ENCODE measurements at regions not wholly inside any gene's neighbourhood (a gene's known extent, or its start where the extent isn't known, plus 50 kb on each side); places are given as distances from the start of the nearest gene placed in this dataset.
"Not testable (repeated sequence)": the region's sequence is repeated elsewhere in the genome, so short reads cannot be mapped to it uniquely, and the experiment has no call there.

GRCh38 chr2:16727849-16728248, 62.2 kb upstream of the CYRIA start:
- not testable (repeated sequence) for DNase-seq (ENCODE audit: low read depth, low spot score)

GRCh38 chr2:16727256-16727655, 61.6 kb upstream of the CYRIA start:
- DNase-seq (ENCODE audit: low read depth, low spot score): no peak

DNA sequence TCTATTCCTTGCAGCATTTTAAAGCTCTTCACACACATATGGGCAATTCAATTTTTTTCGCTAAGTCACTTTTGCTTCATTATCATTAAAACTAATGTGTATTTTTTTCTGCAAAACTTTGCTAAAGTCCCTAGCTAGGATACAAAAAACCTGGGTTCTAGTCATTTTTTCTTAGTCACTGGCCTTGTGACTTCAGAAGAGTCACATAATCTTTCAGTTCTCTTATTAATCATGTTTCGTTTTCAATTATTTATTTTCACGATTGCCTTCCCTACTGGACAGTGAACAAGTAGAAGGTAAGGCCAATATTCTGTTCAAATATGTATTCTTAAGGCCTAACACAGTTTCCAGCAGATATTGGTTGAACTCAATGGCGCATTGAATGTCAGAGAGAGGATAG, 60.9 kb upstream of the CYRIA start:
- DNase-seq (ENCODE audit: low read depth, low spot score): no peak

DNA sequence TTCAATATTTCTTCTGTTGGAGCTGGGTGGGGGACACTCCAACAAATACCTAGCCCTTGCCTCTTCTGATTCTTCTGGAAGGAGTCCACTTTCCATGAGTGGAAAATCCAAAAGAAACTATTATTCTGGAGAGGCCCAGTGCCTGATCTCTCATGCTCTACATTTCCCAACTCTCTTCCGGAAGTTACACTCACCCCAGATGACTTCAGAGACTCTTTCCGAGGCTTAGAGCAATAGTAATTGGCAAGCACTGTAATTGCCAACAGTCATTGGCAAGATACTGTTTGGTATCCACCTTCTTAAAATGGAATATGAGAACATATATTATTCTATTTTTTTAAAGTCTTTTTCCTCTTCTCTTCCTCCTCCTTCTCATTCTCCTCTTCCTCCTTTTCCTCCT, 60.5 kb upstream of the CYRIA start:
- no peak for DNase-seq (ENCODE audit: low read depth, low spot score)

GRCh38 chr2:16725549-16725948, 59.9 kb upstream of the CYRIA start:
- no peak for DNase-seq (ENCODE audit: low read depth, low spot score)

DNA sequence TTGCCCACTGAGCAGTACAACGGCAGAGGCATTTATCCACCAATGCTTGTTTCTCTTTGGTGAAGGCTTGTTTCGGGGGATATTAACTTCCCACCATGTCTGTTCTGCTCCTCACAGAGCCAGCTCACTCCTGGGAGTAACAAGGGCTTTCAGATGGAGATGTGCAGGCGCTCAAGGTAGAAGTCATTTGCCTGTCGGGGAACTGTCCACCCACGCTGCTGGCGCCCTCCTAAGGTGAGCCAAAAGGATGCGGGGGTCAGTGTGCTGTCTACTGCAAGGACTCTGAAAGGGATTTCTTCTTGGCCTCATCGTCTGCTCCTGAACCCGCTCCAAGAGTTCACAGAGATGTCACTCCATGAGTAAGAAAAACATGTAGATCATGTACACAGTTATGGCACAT, 57.0 kb upstream of the CYRIA start:
- no peak for DNase-seq (ENCODE audit: low read depth, low spot score)

DNA sequence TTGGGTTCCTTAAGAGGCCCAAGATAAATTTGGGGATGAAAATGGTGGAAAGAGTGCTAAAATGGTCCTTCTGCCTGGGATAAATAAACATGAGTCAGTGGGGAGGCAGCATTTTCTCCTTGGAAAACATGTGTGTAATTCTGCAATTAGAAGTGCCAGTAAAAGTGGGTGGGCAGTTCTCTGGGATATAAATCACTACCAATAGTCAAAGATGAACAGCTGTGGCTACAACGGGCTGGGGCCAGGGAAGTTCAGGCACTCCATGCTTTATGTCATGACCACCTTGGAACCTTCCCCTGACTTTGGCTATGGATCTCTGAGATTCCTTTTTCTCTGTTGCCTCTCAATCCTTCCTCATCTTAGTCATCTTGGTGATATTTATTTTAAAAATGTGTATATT, 56.5 kb upstream of the CYRIA start:
- DNase-seq (ENCODE audit: low read depth, low spot score): no peak

- DNase-seq (ENCODE audit: low read depth, low spot score): not testable (repeated sequence)
Measured at GRCh38 chr2:16721529-16721928, 55.9 kb upstream of the CYRIA start.

- not testable (repeated sequence) for DNase-seq (ENCODE audit: low read depth, low spot score)
Measured at GRCh38 chr2:16720737-16721136, 55.1 kb upstream of the CYRIA start.

GRCh38 chr2:16719485-16719808, 53.8 kb upstream of the CYRIA start:
- no peak for DNase-seq (ENCODE audit: low read depth, low spot score)

DNA sequence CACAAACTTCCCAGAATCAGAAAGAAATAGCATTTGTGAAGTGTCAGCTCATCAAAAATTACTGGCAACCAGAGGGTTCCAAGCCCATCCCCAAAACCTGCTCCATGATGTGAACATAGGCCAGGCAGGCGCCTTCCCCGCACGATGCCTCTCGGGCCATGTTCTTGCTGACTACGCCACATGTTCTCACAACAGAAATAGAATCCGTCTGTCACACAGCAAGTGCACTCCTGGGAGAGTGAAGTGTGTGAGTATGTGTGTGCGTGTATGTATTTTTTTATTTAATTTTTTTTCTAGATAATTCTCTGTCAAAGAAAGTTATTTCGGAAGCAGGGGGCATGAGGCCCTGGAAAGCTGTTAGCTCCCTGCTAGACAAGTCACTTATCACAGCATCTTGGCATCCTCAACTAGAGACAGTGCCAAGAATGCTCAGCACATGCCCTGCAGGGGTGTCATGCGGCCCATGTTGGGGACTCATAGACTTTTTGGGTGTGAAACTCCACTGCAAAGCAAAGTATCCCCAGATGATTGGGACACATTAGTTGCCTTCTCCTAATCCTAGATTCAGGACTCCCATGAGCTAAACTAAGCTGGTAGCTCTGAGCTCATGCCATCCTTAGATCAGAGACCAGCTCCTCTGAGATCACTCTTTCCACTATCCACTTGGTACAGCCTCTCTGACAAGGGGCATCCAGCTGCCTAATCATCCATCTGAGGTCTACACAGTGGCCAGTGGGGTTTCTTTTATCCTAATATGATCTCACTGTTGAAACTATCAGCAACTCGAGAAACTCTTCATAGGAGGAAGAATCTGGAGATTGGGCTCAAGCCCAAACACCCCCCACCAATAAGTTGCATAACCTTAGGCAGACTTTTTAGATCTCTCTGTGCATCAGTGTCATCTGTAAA, 53.2 kb upstream of the CYRIA start:
- no peak for DNase-seq (ENCODE audit: low read depth, low spot score)

- no peak for DNase-seq (ENCODE audit: low read depth, low spot score)
Measured at GRCh38 chr2:16717477-16717876, 51.8 kb upstream of the CYRIA start.

- no peak for DNase-seq (ENCODE audit: low read depth, low spot score)
Measured at GRCh38 chr2:16716944-16717343, 51.3 kb upstream of the CYRIA start.

GRCh38 chr2:16716024-16716423, 50.4 kb upstream of the CYRIA start:
- no peak for DNase-seq (ENCODE audit: low read depth, low spot score)

All from brain pericyte (primary cell).